SKM-1 treated with dmso at 0.1 percent for 144 hours (cell line): ENCODE measurements at regions not wholly inside any gene's neighbourhood (a gene's known extent, or its start where the extent isn't known, plus 50 kb on each side); places are given as distances from the start of the nearest gene placed in this dataset.
A peak's percentile ranks its signal among the peaks of the same experiment; 100 is the strongest.

Experiments used
- DNase-seq: peaks from one replicate; lab custom pipeline; 2025; ENCODE audit not compliant: unreplicated experiment; lab: John Stamatoyannopoulos, UW

DNA sequence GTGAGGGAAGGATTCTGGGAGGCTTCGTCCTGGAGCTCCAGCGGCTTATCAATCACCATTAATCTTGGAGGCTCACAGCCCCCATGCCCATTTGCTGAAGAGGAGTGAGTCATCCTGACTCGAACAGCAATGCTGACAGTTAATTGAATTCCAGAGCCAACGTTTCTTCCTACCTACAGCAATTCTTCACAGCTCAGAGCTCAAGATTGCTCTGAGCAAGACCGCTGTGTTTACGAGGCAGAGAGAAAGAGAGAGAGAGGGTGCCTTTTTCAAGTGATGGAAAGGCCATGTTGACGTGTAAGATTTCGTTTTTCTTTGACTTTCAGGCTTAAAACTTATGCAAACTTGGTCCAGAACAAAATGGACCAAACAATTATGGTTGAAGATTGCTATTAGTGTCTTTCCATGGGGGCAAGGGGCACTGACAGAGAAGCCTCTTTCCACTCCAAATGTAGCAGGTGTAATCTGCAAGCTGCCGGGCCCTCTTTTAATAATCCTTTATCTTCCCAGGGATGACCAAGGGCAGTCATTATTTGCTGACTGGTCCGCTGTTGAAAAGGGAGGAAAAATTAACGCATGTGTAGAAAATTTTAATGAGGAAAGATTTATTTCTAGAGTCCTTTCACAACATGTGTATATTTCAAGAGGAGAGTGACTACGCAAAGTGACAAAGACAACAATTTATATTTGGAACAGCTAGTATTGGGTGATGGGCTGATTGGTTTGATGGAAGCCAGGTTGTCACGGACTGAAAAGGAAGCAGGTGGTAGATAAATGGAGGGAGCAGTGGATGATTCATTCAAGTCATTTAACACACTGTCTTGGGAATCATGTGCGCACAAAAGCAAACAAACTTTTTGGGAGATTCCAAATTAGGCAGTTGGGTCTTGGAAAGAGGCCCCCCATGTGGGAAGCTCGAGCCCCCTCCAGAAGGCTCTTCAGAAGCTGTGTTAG is 136.1 kb upstream of the IRF2BP2 start:
- DNase-seq = no peak

- DNase-seq = no peak
Observed at GRCh38 chr1:234745276-234745675, 135.3 kb upstream of the IRF2BP2 start.

DNA sequence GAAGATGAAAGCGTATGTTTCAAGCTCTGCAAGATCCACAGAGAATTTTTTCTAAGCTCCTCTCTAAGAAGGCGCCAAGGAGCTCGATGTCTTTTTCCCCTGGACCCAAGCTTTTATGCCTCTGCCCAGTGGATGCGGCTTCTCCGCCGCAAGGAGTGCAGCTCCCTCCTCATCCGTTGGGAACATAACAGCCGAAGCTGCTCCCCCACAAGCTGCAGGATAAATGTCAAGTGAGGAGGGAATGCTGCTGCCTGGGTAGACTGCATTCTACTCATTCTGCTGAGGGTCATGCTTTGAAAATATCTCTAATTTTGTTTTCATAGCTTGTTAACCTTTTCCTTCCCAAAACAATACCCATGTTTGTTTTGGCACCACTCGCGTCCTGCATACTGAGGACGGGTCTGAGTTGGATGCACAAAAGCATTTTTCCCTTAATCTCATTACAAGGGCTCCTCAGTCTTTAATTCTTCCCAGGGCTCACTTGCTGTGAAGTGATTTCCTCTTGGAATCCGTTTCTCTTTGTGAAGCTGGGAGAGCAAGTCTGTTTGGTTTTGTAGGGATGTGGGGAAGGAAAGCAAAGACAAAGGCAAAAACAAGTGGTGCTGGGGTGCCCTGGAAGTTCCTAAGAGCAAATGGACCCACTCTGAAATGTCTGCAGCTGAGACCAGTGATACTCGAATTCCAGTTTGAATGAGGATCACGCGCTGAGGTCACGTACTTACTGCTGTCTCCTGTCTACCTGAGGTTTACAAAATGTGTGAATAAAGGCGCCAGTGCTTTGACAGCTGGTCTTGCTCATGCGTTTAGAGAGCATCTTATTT is 134.0 kb upstream of the IRF2BP2 start:
- no peak for DNase-seq

DNA sequence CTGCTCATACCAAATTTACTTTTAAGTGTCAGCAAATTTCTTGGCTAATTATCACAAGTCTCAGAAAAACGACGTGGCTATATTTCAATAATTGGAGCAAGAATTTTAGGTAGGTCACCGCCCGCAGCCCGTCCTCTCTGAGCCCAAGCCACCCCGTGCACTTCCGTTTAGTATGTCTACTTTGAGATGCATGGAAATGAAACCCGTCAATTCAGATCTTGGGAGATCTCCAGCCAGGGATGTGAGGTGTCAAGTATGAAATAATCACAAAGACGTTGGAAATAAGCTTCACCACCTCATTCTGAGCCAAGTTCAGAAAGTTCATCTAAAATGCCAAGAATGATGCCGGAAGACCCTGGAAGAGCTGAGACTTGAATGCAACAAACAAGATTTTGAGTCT is 132.6 kb upstream of the IRF2BP2 start:
- DNase-seq = no peak

DNA sequence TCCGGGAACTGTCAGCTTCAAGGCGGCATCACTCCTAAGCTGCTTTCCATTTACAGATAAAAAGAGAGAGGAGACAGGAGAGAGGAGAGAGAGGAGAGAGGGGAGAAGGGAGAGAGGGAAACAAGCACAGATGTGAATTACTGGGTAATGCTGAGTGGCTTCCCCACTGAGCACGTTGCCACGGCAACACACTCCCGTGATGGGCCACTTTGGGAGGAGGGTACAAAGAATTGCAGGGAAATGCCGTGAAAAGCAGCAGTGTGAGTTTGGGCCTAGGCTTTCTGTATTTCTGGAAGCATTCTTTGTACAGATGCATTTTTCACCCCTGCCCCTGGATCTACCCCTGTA is 128.0 kb upstream of the IRF2BP2 start:
- no peak for DNase-seq

- DNase-seq = no peak
Observed at GRCh38 chr1:234735916-234736315, 125.9 kb upstream of the IRF2BP2 start.

- DNase-seq = no peak
Observed at GRCh38 chr1:234735476-234735875, 125.5 kb upstream of the IRF2BP2 start.

DNA sequence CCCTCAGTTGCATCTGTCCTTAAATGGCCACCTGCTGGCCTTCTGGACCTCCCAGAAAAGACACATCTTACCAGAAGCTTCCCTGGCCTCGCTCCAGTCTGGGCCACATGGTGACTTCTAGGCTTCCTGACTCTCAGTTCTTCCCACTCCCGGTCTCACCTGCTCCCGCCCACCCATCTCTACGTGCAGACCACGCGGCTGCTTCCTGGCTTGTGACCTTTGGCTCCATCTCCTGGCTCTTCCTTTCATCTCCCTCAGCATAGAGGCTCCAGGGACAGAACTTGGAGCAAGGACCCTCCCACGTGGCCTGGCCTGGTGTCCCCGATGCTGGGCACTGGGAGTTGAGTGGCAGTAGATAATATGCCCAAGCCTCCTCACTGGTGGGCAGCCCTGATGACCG is 124.9 kb upstream of the IRF2BP2 start:
- DNase-seq = no peak

DNA sequence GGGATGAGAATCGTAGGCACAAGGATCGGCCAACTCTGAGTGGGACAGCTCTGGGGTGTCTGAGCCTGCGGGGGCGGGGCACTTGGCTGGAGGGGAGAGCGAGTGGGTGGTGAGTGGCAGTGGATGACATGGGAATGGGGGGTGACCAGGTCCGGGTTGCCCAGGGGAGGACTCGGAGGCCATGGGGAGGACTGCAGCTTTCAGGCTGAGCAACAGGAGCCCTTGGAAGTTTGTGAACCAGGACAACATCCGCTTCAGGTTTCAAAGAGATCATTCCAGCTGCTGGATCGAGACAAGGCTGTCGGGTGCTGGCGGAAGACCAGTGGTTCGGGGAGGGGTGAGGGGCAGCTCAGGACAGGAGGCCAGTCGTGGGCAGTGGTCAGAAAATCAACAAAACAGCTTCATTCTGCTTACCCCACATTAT is 124.4 kb upstream of the IRF2BP2 start:
- no peak for DNase-seq

DNA sequence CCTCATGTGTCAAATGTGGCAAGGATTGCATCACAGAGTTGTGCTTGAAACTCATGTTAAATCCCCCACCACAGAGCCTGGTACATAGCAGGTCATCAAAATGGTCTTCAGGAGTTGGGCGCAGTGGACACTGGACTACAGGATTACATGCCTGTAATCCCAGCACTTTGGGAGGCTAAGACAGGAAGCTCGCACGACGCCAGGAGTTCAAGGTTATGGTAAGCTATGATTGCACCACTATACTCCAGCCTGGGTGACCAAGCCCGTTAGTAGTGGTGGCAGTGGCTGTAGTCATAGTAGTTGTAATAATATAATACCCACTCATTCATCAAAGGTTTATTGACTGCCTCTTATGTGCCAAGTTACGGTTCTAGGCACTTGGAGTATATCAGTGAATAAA is 123.4 kb upstream of the IRF2BP2 start:
- DNase-seq = no peak

DNA sequence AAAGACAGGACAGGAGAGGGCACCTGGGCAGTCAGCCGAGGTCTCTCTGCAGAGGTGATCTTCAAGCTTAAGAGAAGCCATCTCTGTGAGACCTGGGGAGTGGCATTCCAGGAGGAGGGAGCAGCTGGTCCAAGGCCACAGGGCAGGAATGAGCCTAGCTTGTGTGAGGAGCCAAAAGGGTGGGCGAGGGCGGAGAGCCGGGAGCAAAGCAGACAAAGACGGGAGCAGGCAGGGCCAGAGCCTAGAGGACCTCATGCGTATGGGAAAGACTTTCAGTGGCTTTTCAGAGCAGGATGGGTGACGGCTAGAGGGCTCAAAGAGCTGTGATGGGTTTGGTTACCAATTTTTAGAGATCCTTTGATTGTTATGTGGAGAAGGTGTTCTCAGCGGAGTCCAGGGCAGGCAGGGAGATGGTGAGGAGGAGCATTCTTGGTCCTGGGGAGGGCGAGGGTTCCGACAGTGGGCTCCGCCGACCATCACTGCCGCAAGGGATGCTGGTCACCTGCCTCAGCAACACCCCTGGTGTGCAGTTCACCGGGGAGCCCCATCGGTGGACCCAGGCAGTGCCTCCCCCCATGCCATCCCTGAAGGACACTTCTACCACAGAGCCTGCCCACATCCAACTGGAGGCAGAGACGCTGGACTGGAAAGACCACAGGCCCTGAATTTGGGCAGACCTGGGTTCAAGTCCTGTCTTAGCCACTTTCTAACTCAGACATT is 122.9 kb upstream of the IRF2BP2 start:
- DNase-seq = no peak

- DNase-seq = no peak
Observed at GRCh38 chr1:234732260-234732659, 122.3 kb upstream of the IRF2BP2 start.

DNA sequence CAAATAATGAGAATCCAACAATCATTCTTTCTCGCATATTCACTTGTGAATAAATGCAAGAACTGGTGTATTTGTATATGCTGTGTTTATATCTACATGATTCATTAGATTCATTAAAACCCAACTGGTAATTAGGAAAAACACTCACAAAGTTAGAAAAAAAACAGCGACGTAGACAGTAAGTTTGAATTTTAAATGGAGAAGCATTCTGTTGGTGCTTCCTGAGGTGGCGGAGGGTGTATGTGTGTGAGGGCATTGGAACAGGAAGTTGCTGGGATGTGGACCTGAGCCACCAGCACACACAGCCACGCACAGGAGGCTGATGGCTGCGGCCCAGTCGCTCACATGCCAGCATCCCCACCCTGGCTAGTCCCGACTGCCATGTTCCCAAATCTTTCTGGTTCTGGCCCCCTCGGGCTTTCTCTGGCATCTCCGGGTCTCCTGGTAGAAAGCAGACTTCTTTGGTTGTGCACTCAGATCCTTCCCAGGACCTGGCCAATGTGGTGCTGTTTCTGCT is 121.6 kb upstream of the IRF2BP2 start:
- no peak for DNase-seq

DNA sequence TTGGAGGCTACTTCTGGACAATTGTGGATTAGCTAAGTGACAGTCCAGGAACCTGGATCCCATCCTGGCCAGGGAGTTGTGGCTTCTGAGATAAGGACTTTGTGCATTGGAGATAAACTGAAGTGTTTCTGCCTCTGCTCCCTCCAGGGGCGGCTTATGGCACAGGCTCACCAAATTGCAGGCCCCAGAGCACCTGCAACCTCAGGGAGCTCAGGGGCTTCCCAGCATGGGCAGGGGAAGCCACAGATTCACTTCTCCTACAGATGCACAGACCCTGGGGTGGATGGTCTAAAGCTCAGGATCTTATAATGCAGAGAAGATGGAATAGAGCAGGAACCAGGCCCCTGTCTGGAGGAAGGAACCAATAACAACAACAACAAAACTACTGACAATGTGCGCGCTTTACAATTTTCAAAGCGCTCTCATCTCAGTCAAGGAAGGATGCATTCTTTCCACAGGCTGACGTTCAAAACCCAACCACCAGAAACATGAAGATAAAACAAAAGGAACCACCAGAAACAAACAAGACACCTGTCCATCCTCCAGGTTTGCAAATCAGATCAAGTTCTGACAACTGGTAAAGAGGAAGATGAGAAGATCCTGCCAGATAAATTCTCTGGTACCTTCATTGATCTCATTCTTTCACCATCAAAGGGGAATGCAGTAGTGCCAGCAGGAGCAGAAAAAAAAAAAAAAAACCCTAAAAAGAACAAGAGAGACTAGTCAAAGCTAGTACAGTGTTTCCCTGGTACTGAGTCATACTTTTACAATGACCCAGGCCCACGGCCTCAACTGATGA is 121.0 kb upstream of the IRF2BP2 start:
- no peak for DNase-seq

DNA sequence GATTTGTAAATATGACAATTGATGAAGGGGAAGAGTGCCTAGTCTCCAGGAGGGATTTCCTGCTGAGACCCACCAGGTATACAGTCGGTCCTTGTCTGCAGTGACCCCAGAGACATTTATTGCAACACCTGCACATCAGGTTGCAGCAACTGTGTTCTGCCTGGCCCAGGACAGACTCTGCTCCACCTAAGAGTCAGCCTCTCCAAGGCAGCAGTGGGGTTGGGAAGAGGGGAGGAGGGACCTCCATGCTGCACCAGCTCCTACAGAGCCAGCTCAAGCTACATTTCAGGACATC is 120.4 kb upstream of the IRF2BP2 start:
- no peak for DNase-seq

DNA sequence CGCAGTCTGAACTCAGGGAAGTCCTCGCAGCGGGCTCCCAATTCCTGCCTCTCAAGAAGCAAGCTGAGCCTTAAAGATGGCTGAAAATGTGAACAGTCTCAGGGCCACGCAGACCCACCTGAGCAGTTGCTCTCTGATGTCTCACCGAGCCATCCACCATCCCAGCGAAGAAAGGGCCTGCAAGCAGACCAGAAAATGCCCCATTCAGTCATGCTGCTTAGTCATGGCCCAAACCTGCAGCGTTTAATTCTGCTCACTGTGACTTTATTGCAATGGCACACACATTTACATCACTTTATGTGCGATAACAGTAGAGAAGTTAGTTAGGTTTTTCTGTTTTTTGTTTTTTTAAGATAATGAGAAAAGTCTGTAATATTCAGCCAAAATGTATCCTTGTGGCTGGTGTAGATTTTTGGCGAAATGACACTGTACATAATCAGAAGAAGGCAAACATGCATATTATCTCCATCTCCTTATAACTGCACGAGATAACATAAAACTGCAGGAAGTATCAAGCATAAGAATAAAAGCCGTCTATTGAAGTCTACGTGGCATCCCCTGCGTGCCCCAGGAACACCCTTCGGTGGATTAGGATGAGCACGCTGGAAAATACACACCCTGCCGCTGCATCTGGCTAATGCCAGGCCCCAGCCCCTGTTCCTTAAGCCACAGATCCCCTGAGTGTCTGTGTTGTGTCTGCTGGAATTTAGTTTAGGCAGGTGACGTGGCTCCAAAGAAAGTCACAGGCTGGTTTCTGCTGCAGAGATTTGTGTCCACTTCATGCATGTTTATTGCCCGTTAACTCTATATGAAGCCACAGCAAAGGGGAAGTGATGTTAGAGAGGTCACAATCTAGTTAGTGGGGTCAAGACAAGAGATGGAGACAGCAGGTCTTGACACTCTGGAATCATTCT is 119.8 kb upstream of the IRF2BP2 start:
- peak; percentile 66 for DNase-seq

DNA sequence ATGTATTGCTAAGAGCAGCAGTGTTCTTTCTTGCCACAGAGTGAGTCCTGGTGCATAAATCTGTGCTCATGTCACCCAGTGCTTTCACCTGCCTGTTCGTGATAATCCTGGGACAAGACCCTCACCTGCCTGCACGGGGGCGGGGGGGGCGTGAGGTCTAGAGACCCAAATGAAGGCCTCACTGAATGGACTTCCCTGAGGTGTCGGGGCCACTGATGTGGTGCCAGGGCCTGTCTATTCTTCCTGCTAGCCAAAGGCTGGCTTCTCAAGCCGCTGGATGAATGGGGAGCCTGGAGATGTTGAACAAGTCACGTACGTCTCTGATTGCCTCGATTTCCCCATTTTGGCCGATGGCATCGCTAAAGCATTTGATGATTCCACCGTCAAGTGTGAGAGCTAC is 118.8 kb upstream of the IRF2BP2 start:
- DNase-seq = no peak

GRCh38 chr1:234727018-234727940 is 117.3 kb upstream of the IRF2BP2 start:
- no peak for DNase-seq
